Activated naive CD4-positive, alpha-beta T cell treated with anti-CD3 and anti-CD28 coated beads, Interleukin-2, amount 50 U/mL, for 24 hours (primary cell): ENCODE measurements at regions not wholly inside any gene's neighbourhood (a gene's known extent, or its start where the extent isn't known, plus 50 kb on each side); places are given as distances from the start of the nearest gene placed in this dataset.
"Not testable (repeated sequence)": the region's sequence is repeated elsewhere in the genome, so short reads cannot be mapped to it uniquely, and the experiment has no call there.

Source experiments
- H3K27ac Mint-ChIP-seq: one replicate; pipeline ENCODE4 v1.8.0; 2021; ENCODE audit warnings: mild to moderate bottlenecking, mixed read lengths
- H3K27me3 Mint-ChIP-seq: one replicate; pipeline ENCODE4 v1.8.0; 2021; ENCODE audit warnings: mixed read lengths
- H3K36me3 Mint-ChIP-seq: one replicate; pipeline ENCODE4 v1.8.0; 2021; ENCODE audit warnings: mixed read lengths
- H3K4me1 Mint-ChIP-seq: one replicate; pipeline ENCODE4 v1.8.0; 2021; ENCODE audit warnings: mixed read lengths
- H3K4me3 Mint-ChIP-seq: one replicate; pipeline ENCODE4 v1.8.0; 2021; ENCODE audit warnings: mild to moderate bottlenecking, mixed read lengths
- H3K9me3 Mint-ChIP-seq: one replicate; pipeline ENCODE4 v1.8.0; 2021; ENCODE audit warnings: mixed read lengths

DNA sequence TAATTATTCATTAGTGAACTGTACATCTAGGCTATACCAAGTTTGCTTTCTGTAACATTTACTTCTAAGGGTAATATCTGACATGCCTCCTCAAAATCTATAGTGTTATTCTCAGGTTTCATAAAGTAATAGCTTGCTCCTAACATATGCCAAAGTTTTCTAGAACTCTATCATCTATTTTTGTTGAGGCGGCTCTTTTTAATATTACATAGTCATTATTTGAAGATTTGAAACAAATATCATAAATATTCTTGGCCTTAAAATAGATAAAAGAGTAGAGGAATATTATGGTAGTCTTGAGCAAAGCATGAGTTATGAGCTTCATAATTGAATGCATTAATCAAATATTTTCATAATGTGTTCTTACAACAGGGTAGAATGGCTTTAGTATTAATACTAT is 327.2 kb upstream of the KCND2 start:
- H3K27ac Mint-ChIP-seq: no peak overlapping the region
- H3K4me3 Mint-ChIP-seq: no peak overlapping the region
- H3K27me3 Mint-ChIP-seq: no peaks in the 10 kb centered on the region
- H3K36me3 Mint-ChIP-seq: no peaks in the 10 kb centered on the region
- no peaks in the 10 kb centered on the region for H3K4me1 Mint-ChIP-seq
- H3K9me3 Mint-ChIP-seq: no peaks in the 10 kb centered on the region

DNA sequence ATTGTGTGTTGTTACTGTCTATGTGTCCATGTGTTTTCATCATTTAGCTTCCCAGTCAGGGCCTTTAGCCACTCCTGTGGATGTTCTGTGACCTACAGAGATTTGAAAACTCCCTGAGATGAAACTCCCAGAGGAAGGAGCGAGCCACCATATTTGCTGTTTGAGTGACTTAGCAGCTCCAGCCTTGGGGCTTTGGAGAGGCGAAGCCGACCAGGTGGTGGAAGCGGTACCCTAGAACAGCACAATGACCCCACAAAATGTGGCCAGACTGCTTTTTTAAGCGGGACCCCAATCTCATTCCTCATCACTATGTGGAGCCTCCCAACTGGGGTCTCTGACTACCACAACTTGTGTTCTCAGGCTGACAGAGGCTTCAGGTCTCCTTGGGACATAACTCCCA is 323.9 kb upstream of the KCND2 start:
- no peak overlapping the region for H3K4me3 Mint-ChIP-seq
- H3K36me3 Mint-ChIP-seq: no peaks in the 10 kb centered on the region
- H3K27me3 Mint-ChIP-seq: no peaks in the 10 kb centered on the region
- no peak overlapping the region for H3K27ac Mint-ChIP-seq
- no peaks in the 10 kb centered on the region for H3K4me1 Mint-ChIP-seq
- no peaks in the 10 kb centered on the region for H3K9me3 Mint-ChIP-seq

GRCh38 chr7:119950390-119951041 is 322.5 kb upstream of the KCND2 start:
- H3K9me3 Mint-ChIP-seq, H3K4me1 Mint-ChIP-seq, H3K36me3 Mint-ChIP-seq, H3K27ac Mint-ChIP-seq, H3K4me3 Mint-ChIP-seq, H3K27me3 Mint-ChIP-seq: not testable (repeated sequence)

GRCh38 chr7:119951614-119952013 is 321.4 kb upstream of the KCND2 start:
- not testable (repeated sequence) for H3K27ac Mint-ChIP-seq, H3K27me3 Mint-ChIP-seq, H3K36me3 Mint-ChIP-seq, H3K9me3 Mint-ChIP-seq, H3K4me1 Mint-ChIP-seq, H3K4me3 Mint-ChIP-seq

DNA sequence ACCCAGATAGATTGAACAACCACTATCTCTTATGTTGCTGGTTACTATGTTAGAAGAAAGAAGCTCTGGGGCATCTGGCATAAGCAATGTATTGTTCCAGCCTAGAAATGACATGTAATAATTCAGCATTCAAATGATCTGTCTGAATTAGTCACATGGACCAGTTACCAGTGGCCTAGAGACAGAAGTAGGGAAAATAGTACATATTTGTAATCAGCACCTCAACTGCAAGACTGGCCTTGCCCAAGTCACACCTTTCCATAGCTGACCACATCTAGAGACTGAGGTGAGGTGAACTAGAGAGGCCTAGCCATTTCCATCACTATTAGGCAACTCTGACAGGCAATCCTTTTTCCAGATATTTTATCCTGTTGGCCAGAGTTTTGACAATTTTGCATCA is 315.6 kb upstream of the KCND2 start:
- no peaks in the 10 kb centered on the region for H3K36me3 Mint-ChIP-seq
- peaks cover 4% of the 10 kb centered on the region for H3K9me3 Mint-ChIP-seq
- H3K4me1 Mint-ChIP-seq: no peaks in the 10 kb centered on the region
- H3K27me3 Mint-ChIP-seq: no peaks in the 10 kb centered on the region
- H3K27ac Mint-ChIP-seq: no peak overlapping the region
- no peak overlapping the region for H3K4me3 Mint-ChIP-seq

GRCh38 chr7:119959811-119960210 is 313.2 kb upstream of the KCND2 start:
- Mint-ChIP-seq H3K4me1 (no peaks in the 10 kb centered on the region), H3K27me3 (no peaks in the 10 kb centered on the region), H3K36me3 (no peaks in the 10 kb centered on the region), H3K4me3 (no peak overlapping the region), H3K27ac (no peak overlapping the region), H3K9me3 (peaks cover 4% of the 10 kb centered on the region)

GRCh38 chr7:119963654-119964053 is 309.3 kb upstream of the KCND2 start:
- H3K36me3 Mint-ChIP-seq: no peaks in the 10 kb centered on the region
- no peaks in the 10 kb centered on the region for H3K4me1 Mint-ChIP-seq
- H3K9me3 Mint-ChIP-seq: no peaks in the 10 kb centered on the region
- H3K4me3 Mint-ChIP-seq: no peak overlapping the region
- H3K27me3 Mint-ChIP-seq: no peaks in the 10 kb centered on the region
- H3K27ac Mint-ChIP-seq: no peak overlapping the region

DNA sequence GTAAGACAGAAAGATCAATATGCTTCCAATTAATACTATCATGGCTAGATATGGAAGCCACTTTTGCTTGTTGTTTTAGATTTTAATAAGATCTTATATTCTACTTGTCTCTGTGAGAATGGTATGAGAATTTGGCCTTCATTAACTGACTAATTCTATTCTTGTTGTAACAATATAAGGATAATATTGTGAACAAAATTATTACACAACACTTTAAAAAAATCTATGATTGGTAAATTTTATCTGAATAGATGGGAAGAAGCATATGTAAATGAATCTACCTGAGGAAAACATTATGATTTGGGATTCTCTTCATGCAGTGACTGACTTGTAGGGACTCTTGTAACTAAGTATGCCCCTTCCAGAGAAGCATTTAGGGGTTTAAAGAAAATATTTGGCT is 308.9 kb upstream of the KCND2 start:
- Mint-ChIP-seq H3K27me3 (no peaks in the 10 kb centered on the region), H3K36me3 (no peaks in the 10 kb centered on the region), H3K4me3 (no peak overlapping the region), H3K27ac (no peak overlapping the region), H3K9me3 (no peaks in the 10 kb centered on the region), H3K4me1 (no peaks in the 10 kb centered on the region)

DNA sequence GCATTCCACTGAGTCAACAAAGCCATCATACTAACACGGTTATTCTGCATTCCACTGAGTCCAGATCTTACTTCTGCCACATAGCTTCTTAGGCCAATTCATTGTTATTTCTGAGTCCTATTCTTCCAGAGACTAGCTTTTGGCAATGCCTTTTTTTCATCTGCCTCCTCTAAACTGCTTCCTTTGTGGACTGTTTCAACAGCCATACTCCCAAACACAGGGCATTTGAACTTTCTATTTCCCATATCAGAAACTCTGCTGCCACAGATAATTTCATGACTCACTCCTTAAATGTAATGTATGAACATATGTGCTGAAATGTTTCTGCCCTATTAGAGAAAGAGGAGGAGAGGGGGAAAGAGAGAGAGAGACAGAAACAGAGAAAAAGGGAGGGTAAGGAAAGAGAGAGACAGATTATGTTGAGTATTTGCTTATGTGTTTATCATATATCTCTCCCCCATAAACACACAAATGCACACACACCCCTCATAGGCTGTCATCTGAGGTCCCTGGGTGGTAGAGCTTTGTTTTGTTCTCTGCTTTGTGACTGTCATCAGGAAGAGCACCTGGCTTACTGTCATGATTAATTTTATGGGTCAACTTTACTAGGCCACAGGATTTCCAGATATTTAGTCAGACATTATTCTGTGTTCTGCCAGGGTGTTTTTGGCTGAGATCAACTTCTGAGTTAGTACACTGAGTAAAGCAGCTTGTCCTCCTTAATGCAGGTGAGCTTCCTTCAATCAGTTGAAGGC is 308.0 kb upstream of the KCND2 start:
- no peaks in the 10 kb centered on the region for H3K27me3 Mint-ChIP-seq
- H3K27ac Mint-ChIP-seq: no peak overlapping the region
- H3K4me3 Mint-ChIP-seq: no peak overlapping the region
- H3K4me1 Mint-ChIP-seq: no peaks in the 10 kb centered on the region
- no peaks in the 10 kb centered on the region for H3K9me3 Mint-ChIP-seq
- H3K36me3 Mint-ChIP-seq: no peaks in the 10 kb centered on the region

GRCh38 chr7:119967221-119967620 is 305.8 kb upstream of the KCND2 start:
- Mint-ChIP-seq H3K27ac (no peak overlapping the region), H3K27me3 (no peaks in the 10 kb centered on the region), H3K4me3 (no peak overlapping the region), H3K9me3 (peaks cover 5% of the 10 kb centered on the region), H3K4me1 (no peaks in the 10 kb centered on the region), H3K36me3 (no peaks in the 10 kb centered on the region)

- H3K4me3 Mint-ChIP-seq, H3K27me3 Mint-ChIP-seq, H3K27ac Mint-ChIP-seq, H3K36me3 Mint-ChIP-seq, H3K9me3 Mint-ChIP-seq, H3K4me1 Mint-ChIP-seq: not testable (repeated sequence)
These were observed 304.6 kb upstream of the KCND2 start for GRCh38 chr7:119968411-119968810.

GRCh38 chr7:119969054-119969453 is 303.9 kb upstream of the KCND2 start:
- no peak overlapping the region for H3K4me3 Mint-ChIP-seq
- H3K36me3 Mint-ChIP-seq: no peaks in the 10 kb centered on the region
- H3K27ac Mint-ChIP-seq: no peak overlapping the region
- no peaks in the 10 kb centered on the region for H3K27me3 Mint-ChIP-seq
- no peaks in the 10 kb centered on the region for H3K4me1 Mint-ChIP-seq
- H3K9me3 Mint-ChIP-seq: peaks cover 5% of the 10 kb centered on the region

DNA sequence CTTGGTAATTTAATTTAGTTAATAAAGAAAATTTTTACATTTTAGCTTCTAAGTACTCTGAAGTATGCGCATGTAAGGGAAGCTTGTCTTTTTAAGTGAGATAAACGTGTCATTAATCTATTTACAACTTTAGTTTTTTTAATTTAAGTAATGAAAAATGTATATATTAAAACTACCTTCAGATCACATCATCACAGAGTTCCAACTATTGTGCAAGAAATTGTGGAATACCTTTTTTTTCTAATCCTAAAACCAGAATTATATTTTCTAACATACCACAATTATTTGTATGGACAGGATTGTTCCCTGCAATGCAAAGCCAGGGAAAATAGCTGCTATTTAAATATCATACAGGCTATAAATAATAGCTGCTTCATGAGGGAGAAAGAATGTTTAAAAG is 303.2 kb upstream of the KCND2 start:
- no peak overlapping the region for H3K27ac Mint-ChIP-seq
- no peaks in the 10 kb centered on the region for H3K36me3 Mint-ChIP-seq
- H3K4me3 Mint-ChIP-seq: no peak overlapping the region
- H3K9me3 Mint-ChIP-seq: peaks cover 5% of the 10 kb centered on the region
- H3K27me3 Mint-ChIP-seq: no peaks in the 10 kb centered on the region
- H3K4me1 Mint-ChIP-seq: no peaks in the 10 kb centered on the region

GRCh38 chr7:119974972-119975371 is 298.0 kb upstream of the KCND2 start:
- no peaks in the 10 kb centered on the region for H3K27me3 Mint-ChIP-seq
- H3K27ac Mint-ChIP-seq: no peak overlapping the region
- H3K4me3 Mint-ChIP-seq: no peak overlapping the region
- no peaks in the 10 kb centered on the region for H3K4me1 Mint-ChIP-seq
- peaks cover 5% of the 10 kb centered on the region for H3K9me3 Mint-ChIP-seq
- H3K36me3 Mint-ChIP-seq: no peaks in the 10 kb centered on the region

DNA sequence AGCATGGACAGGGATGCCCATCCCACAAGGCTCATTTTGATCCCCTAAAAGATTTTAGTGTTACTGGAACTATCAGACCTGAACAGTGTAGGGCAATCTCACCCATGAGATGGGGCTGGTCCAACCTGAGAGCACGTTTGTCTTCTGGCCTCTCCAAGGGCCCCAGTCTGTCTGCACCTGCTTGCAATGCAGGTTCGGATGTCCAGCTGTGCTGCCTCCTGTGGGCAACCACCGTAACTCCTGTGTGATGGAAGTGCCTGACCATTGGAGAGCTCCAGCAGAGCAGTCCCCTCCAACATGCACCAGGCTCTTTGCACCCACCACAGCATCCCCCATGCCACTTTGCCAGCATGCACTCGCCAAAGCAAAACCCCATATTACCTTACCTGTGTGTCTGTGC is 290.1 kb upstream of the KCND2 start:
- Mint-ChIP-seq H3K27me3 (no peaks in the 10 kb centered on the region), H3K36me3 (no peaks in the 10 kb centered on the region), H3K4me3 (no peak overlapping the region), H3K27ac (no peak overlapping the region), H3K4me1 (no peaks in the 10 kb centered on the region), H3K9me3 (peaks cover 8% of the 10 kb centered on the region)

DNA sequence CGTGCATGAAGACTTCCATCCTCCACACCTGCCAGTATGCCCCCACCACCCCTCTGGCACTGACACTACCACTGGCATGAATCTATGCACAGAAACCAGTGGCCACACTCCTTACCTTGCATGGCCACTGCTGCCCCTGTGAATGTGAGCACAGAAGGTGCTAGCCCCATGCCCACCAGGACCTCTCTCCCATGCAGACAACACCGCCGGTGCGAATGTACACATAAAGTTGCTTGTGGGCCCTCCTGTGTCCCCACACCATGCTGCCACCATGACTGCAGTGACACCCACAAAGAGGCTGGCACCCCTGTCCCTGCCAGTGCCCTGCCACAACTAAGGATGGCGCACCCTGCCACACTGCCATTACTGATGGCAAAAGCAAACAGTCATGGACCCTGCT is 289.5 kb upstream of the KCND2 start:
- Mint-ChIP-seq H3K36me3 (no peaks in the 10 kb centered on the region), H3K9me3 (peaks cover 8% of the 10 kb centered on the region), H3K4me3 (no peak overlapping the region), H3K4me1 (no peaks in the 10 kb centered on the region), H3K27me3 (no peaks in the 10 kb centered on the region), H3K27ac (no peak overlapping the region)

DNA sequence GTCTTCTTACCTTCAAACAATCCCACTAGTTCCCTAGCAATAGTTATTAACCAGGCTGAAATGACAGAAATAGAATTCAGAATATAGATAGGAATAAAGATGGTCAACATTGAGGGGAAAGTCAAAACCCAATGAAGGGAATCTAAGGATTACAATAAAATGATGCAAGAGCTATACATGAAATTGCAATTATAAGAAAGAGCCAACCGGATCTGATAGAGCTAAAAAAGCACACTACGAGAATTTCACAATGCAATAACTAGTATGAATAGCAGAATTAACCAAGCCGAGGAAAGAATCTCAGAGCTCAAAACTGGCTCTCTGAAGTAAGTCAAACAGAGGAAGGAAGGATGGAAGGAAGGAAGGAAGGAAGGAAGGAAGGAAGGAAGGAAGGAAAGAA is 288.7 kb upstream of the KCND2 start:
- Mint-ChIP-seq H3K27ac (no peak overlapping the region), H3K9me3 (peaks cover 8% of the 10 kb centered on the region), H3K36me3 (no peaks in the 10 kb centered on the region), H3K4me1 (no peaks in the 10 kb centered on the region), H3K27me3 (no peaks in the 10 kb centered on the region), H3K4me3 (no peak overlapping the region)
